Hematopoietic multipotent progenitor cell treated with erythropoietin and hydrocortisone succinate and interleukin-3 and kit ligand, for 15 days (in vitro differentiated cells): ENCODE measurements at regions not wholly inside any gene's neighbourhood (a gene's known extent, or its start where the extent isn't known, plus 50 kb on each side); places are given as distances from the start of the nearest gene placed in this dataset.
"Not testable (repeated sequence)": the region's sequence is repeated elsewhere in the genome, so short reads cannot be mapped to it uniquely, and the experiment has no call there.

Experiments
- DNase-seq: peaks from one replicate; pipeline ENCODE4 v3.0.0-alpha.2; 2015; ENCODE audit warnings: low spot score

- no peak for DNase-seq
Observed at GRCh38 chr17:37859451-37859850, 64.8 kb upstream of the TBC1D3K start.

- not testable (repeated sequence) for DNase-seq
Observed at GRCh38 chr17:37858391-37858790, 65.8 kb upstream of the TBC1D3K start.

- DNase-seq: no peak
Observed at GRCh38 chr17:37856245-37856644, 68.0 kb upstream of the TBC1D3K start.

- no peak for DNase-seq
Observed at GRCh38 chr17:37849617-37849972, 74.6 kb upstream of the TBC1D3K start.

- DNase-seq: no peak
Observed at GRCh38 chr17:37848690-37849616, 75.3 kb upstream of the TBC1D3K start.

- no peak for DNase-seq
Observed at GRCh38 chr17:37847811-37848331, 76.3 kb upstream of the TBC1D3K start.

GRCh38 chr17:37847102-37847501 is 77.1 kb upstream of the TBC1D3K start:
- DNase-seq: no peak

- no peak for DNase-seq
Observed at GRCh38 chr17:37844977-37845293, 79.3 kb upstream of the TBC1D3K start.

GRCh38 chr17:37844158-37844976 is 79.8 kb upstream of the TBC1D3K start:
- peak; percentile 48 for DNase-seq

- DNase-seq: no peak
Observed at GRCh38 chr17:37842401-37842800, 81.8 kb upstream of the TBC1D3K start.

GRCh38 chr17:37841232-37841631 is 83.0 kb upstream of the TBC1D3K start:
- DNase-seq: no peak

- DNase-seq: no peak
Observed at GRCh38 chr17:37840576-37840975, 83.6 kb upstream of the TBC1D3K start.

- DNase-seq: no peak
Observed at GRCh38 chr17:37839196-37839978, 84.8 kb upstream of the TBC1D3K start.

GRCh38 chr17:37838276-37838675 is 85.9 kb upstream of the TBC1D3K start:
- DNase-seq: no peak

GRCh38 chr17:37836593-37836992 is 87.6 kb upstream of the TBC1D3K start:
- DNase-seq: no peak

- no peak for DNase-seq
Observed at GRCh38 chr17:37834168-37834567, 89.3 kb upstream of the HNF1B start.

GRCh38 chr17:37833237-37833859 is 88.5 kb upstream of the HNF1B start:
- no peak for DNase-seq

GRCh38 chr17:37831986-37832385 is 87.1 kb upstream of the HNF1B start:
- no peak for DNase-seq

GRCh38 chr17:37831492-37831891 is 86.6 kb upstream of the HNF1B start:
- DNase-seq: no peak

GRCh38 chr17:37830151-37830993 is 85.5 kb upstream of the HNF1B start:
- DNase-seq: no peak

- no peak for DNase-seq
Observed at GRCh38 chr17:37829592-37830123, 84.8 kb upstream of the HNF1B start.
